ENCODE measurements at regions not wholly inside any gene's neighbourhood (a gene's known extent, or its start where the extent isn't known, plus 50 kb on each side); places are given as distances from the start of the nearest gene placed in this dataset.
A peak's percentile ranks its signal among the peaks of the same experiment; 100 is the strongest.
"Not testable (repeated sequence)": the region's sequence is repeated elsewhere in the genome, so short reads cannot be mapped to it uniquely, and the experiment has no call there.

GRCh38 chr18:44358402-44358801 is 322.3 kb upstream of the SETBP1 start:
- peak in 1 of 2 experiments; percentile 33 for DNase-seq

GRCh38 chr18:44359741-44360140 is 320.9 kb upstream of the SETBP1 start:
- not testable (repeated sequence) for DNase-seq

- not testable (repeated sequence) for DNase-seq
Observed at GRCh38 chr18:44362213-44362612, 318.5 kb upstream of the SETBP1 start.

- DNase-seq = no peak
Observed at GRCh38 chr18:44370861-44371260, 309.8 kb upstream of the SETBP1 start.

GRCh38 chr18:44374966-44375365 is 305.7 kb upstream of the SETBP1 start:
- DNase-seq = no peak

GRCh38 chr18:44386401-44386800 is 294.3 kb upstream of the SETBP1 start:
- DNase-seq = no peak

GRCh38 chr18:44388329-44388728 is 292.4 kb upstream of the SETBP1 start:
- DNase-seq = no peak

GRCh38 chr18:44392933-44393332 is 287.8 kb upstream of the SETBP1 start:
- no peak for DNase-seq

- no peak for DNase-seq
Observed at GRCh38 chr18:44393406-44393805, 287.3 kb upstream of the SETBP1 start.

GRCh38 chr18:44396550-44396949 is 284.1 kb upstream of the SETBP1 start:
- no peak for DNase-seq

GRCh38 chr18:44409071-44409470 is 271.6 kb upstream of the SETBP1 start:
- no peak for DNase-seq

GRCh38 chr18:44409515-44409914 is 271.2 kb upstream of the SETBP1 start:
- DNase-seq = no peak

- DNase-seq = no peak
Observed at GRCh38 chr18:44410740-44411139, 269.9 kb upstream of the SETBP1 start.

- no peak for DNase-seq
Observed at GRCh38 chr18:44411262-44411905, 269.3 kb upstream of the SETBP1 start.

GRCh38 chr18:44411976-44412375 is 268.7 kb upstream of the SETBP1 start:
- DNase-seq = no peak

GRCh38 chr18:44423814-44424644 is 256.7 kb upstream of the SETBP1 start:
- DNase-seq = peak; percentile 57 to 84

- DNase-seq = peak in 1 of 2 experiments; percentile 50
Observed at GRCh38 chr18:44424645-44425035, 256.0 kb upstream of the SETBP1 start.

GRCh38 chr18:44425161-44425560 is 255.5 kb upstream of the SETBP1 start:
- DNase-seq = no peak

- no peak for DNase-seq
Observed at GRCh38 chr18:44437603-44438002, 243.1 kb upstream of the SETBP1 start.

- DNase-seq = no peak
Observed at GRCh38 chr18:44450226-44450625, 230.5 kb upstream of the SETBP1 start.

- no peak for DNase-seq
Observed at GRCh38 chr18:44452346-44452745, 228.3 kb upstream of the SETBP1 start.

- no peak for DNase-seq
Observed at GRCh38 chr18:44453505-44453904, 227.2 kb upstream of the SETBP1 start.

GRCh38 chr18:44458777-44459176 is 221.9 kb upstream of the SETBP1 start:
- no peak for DNase-seq

GRCh38 chr18:44464398-44465180 is 216.1 kb upstream of the SETBP1 start:
- DNase-seq = no peak
